Embryonic facial prominence (tissue), 1 donor: ENCODE measurements at regions not wholly inside any gene's neighbourhood (a gene's known extent, or its start where the extent isn't known, plus 50 kb on each side); places are given as distances from the start of the nearest gene placed in this dataset.

Experiments used
- DNase-seq: peaks from one replicate; pipeline ENCODE4 v3.0.0-alpha.2; 2016; ENCODE audit errors: extremely low spot score

GRCh38 chr4:71275004-71275403 lies 63.8 kb upstream of the SLC4A4 start:
- DNase-seq = no peak

- DNase-seq = no peak
Measured at GRCh38 chr4:71275570-71275969, 63.2 kb upstream of the SLC4A4 start.

- no peak for DNase-seq
Measured at GRCh38 chr4:71277353-71277752, 61.5 kb upstream of the SLC4A4 start.

GRCh38 chr4:71283642-71284257 lies 55.1 kb upstream of the SLC4A4 start:
- DNase-seq = no peak

GRCh38 chr4:71287305-71287704 lies 51.5 kb upstream of the SLC4A4 start:
- no peak for DNase-seq

GRCh38 chr4:71288875-71289274 lies 49.9 kb upstream of the SLC4A4 start:
- DNase-seq = no peak
